T-helper 1 cell (primary cell): ENCODE measurements at regions not wholly inside any gene's neighbourhood (a gene's known extent, or its start where the extent isn't known, plus 50 kb on each side); places are given as distances from the start of the nearest gene placed in this dataset.
"Not testable (repeated sequence)": the region's sequence is repeated elsewhere in the genome, so short reads cannot be mapped to it uniquely, and the experiment has no call there.

Experiments used
- DNase-seq, 5 donors: peaks; one replicate each; pipeline ENCODE4 v3.0.0-alpha.2; 2012 to 2020

GRCh38 chr9:86600977-86601376 lies 246.8 kb upstream of the TUT7 start:
- no peak for DNase-seq

- DNase-seq = no peak
Measured at GRCh38 chr9:86600291-86600690, 246.1 kb upstream of the TUT7 start.

- no peak for DNase-seq
Measured at GRCh38 chr9:86599561-86599960, 245.4 kb upstream of the TUT7 start.

- DNase-seq = no peak
Measured at GRCh38 chr9:86598411-86599239, 244.4 kb upstream of the TUT7 start.

- DNase-seq = no peak
Measured at GRCh38 chr9:86594724-86595123, 240.5 kb upstream of the TUT7 start.

GRCh38 chr9:86591472-86591871 lies 237.3 kb upstream of the TUT7 start:
- DNase-seq = no peak

- DNase-seq = no peak
Measured at GRCh38 chr9:86589730-86590129, 235.5 kb upstream of the TUT7 start.

- no peak for DNase-seq
Measured at GRCh38 chr9:86589273-86589672, 235.1 kb upstream of the TUT7 start.

- no peak for DNase-seq
Measured at GRCh38 chr9:86586144-86586494, 231.9 kb upstream of the TUT7 start.

- no peak for DNase-seq
Measured at GRCh38 chr9:86585422-86586143, 231.4 kb upstream of the TUT7 start.

GRCh38 chr9:86580688-86581087 lies 226.5 kb upstream of the TUT7 start:
- no peak for DNase-seq

GRCh38 chr9:86578722-86579121 lies 224.5 kb upstream of the TUT7 start:
- DNase-seq = no peak

GRCh38 chr9:86577420-86578333 lies 223.5 kb upstream of the TUT7 start:
- no peak for DNase-seq

GRCh38 chr9:86575825-86576525 lies 221.8 kb upstream of the TUT7 start:
- no peak for DNase-seq

- no peak for DNase-seq
Measured at GRCh38 chr9:86575137-86575536, 220.9 kb upstream of the TUT7 start.

GRCh38 chr9:86573886-86574285 lies 219.7 kb upstream of the TUT7 start:
- DNase-seq = no peak

GRCh38 chr9:86572904-86573303 lies 218.7 kb upstream of the TUT7 start:
- DNase-seq = no peak

GRCh38 chr9:86565603-86566002 lies 211.4 kb upstream of the TUT7 start:
- DNase-seq = not testable (repeated sequence)

GRCh38 chr9:86563936-86564335 lies 209.7 kb upstream of the TUT7 start:
- DNase-seq = no peak

- DNase-seq = no peak
Measured at GRCh38 chr9:86563350-86563749, 209.1 kb upstream of the TUT7 start.

GRCh38 chr9:86562691-86563090 lies 208.5 kb upstream of the TUT7 start:
- DNase-seq = no peak

GRCh38 chr9:86557918-86558317 lies 203.7 kb upstream of the TUT7 start:
- no peak for DNase-seq
